ENCODE measurements at regions not wholly inside any gene's neighbourhood (a gene's known extent, or its start where the extent isn't known, plus 50 kb on each side); places are given as distances from the start of the nearest gene placed in this dataset.

- no peaks in the 10 kb centered on the region for H3K27me3 ChIP-seq
- H3K36me3 ChIP-seq, result no peaks in the 10 kb centered on the region
- peaks cover 0 to 2% of the 10 kb centered on the region in 2 donors for H3K9me3 ChIP-seq
- intact Hi-C loops (cut with DNase I), result no loop called here
- TF ChIP-seq, protein P1, sequence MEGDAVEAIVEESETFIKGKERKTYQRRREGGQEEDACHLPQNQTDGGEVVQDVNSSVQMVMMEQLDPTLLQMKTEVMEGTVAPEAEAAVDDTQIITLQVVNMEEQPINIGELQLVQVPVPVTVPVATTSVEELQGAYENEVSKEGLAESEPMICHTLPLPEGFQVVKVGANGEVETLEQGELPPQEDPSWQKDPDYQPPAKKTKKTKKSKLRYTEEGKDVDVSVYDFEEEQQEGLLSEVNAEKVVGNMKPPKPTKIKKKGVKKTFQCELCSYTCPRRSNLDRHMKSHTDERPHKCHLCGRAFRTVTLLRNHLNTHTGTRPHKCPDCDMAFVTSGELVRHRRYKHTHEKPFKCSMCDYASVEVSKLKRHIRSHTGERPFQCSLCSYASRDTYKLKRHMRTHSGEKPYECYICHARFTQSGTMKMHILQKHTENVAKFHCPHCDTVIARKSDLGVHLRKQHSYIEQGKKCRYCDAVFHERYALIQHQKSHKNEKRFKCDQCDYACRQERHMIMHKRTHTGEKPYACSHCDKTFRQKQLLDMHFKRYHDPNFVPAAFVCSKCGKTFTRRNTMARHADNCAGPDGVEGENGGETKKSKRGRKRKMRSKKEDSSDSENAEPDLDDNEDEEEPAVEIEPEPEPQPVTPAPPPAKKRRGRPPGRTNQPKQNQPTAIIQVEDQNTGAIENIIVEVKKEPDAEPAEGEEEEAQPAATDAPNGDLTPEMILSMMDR (IDR thresholded peaks at IDR 0.05), result no peak
- no peak for ATAC-seq
- no peak for DNase-seq
- H3K27ac ChIP-seq, result no peak overlapping the region
- H3K4me1 ChIP-seq, result no peaks in the 10 kb centered on the region
- no peak overlapping the region for H3K4me3 ChIP-seq
Measured at GRCh38 chr10:83037653-83038052, 1101.7 kb upstream of the GHITM start.

DNA sequence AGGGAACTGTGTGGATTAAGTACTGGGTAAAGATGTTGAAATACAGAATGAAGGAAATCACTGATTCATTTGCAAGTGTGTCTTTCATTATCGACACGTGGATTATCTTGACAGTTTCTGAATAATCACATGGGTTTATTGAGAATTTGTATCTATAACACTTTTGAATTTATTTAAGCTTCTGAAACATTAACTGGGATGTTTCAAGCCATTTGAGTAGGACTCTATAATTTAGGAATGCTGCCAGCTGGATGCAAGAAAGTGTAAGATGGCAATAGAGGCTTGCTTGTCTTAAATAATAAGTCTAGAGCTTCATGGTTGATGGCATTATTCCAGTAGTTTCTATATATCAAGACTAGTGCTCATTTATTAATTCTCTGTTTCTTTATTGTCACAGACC lies 1100.7 kb upstream of the GHITM start:
- Histone ChIP-seq H3K27me3 (no peaks in the 10 kb centered on the region), H3K27ac (no peak overlapping the region), H3K36me3 (no peaks in the 10 kb centered on the region), H3K4me3 (no peak overlapping the region), H3K9me3 (peaks cover 0 to 2% of the 10 kb centered on the region in 2 donors), H3K4me1 (no peaks in the 10 kb centered on the region)
- ATAC-seq (no peak), DNase-seq (peak in 2 of 4 donors; percentile 26 to 36)
- TF ChIP-seq, protein P1 (IDR thresholded peaks at IDR 0.05), result no peak
- intact Hi-C loops (cut with DNase I), result no loop called here

- intact Hi-C loops (cut with DNase I), result no loop called here
- Histone ChIP-seq H3K4me1 (no peaks in the 10 kb centered on the region), H3K9me3 (no peaks in the 10 kb centered on the region), H3K27me3 (no peaks in the 10 kb centered on the region), H3K27ac (no peak overlapping the region), H3K4me3 (no peak overlapping the region), H3K36me3 (no peaks in the 10 kb centered on the region)
- no peak for ATAC-seq
- TF ChIP-seq, protein P1 (IDR thresholded peaks at IDR 0.05), result no peak
- no peak for DNase-seq
Measured at GRCh38 chr10:83045731-83046130, 1093.6 kb upstream of the GHITM start.

GRCh38 chr10:83050815-83051214 lies 1088.5 kb upstream of the GHITM start:
- intact Hi-C loops (cut with DNase I), result no loop called here
- DNase-seq (no peak), ATAC-seq (no peak)
- Histone ChIP-seq H3K36me3 (no peaks in the 10 kb centered on the region), H3K4me1 (no peaks in the 10 kb centered on the region), H3K4me3 (no peak overlapping the region), H3K27me3 (no peaks in the 10 kb centered on the region), H3K9me3 (no peaks in the 10 kb centered on the region), H3K27ac (no peak overlapping the region)
- TF ChIP-seq, protein P1 (IDR thresholded peaks at IDR 0.05), result no peak

DNA sequence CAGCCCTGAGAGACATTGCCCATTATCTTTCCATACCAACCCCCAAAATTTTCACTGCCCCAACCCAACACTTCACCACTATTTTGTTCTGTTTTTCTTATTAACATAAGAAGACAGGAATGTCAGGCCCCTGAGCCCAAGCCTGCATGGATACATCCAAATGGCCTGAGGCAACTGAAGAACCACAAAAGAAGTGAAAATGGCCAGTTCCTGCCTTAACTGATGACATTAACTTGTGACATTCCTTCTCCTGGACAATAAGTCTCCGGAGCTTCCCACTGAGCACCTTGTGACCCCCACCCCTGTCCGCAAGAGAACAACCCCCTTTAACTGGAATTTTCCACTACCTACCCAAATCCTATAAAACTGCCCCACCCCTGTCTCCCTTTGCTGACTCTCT lies 1076.4 kb upstream of the GHITM start:
- intact Hi-C loops (cut with DNase I), result no loop called here
- H3K27ac ChIP-seq, result no peak overlapping the region
- H3K36me3 ChIP-seq, result no peaks in the 10 kb centered on the region
- H3K4me3 ChIP-seq, result no peak overlapping the region
- DNase-seq (no peak), ATAC-seq (no peak)
- H3K9me3 ChIP-seq, result no peaks in the 10 kb centered on the region
- no peaks in the 10 kb centered on the region for H3K27me3 ChIP-seq
- TF ChIP-seq, protein P1 (IDR thresholded peaks at IDR 0.05), result no peak
- no peaks in the 10 kb centered on the region for H3K4me1 ChIP-seq
